ENCODE measurements at regions not wholly inside any gene's neighbourhood (a gene's known extent, or its start where the extent isn't known, plus 50 kb on each side); places are given as distances from the start of the nearest gene placed in this dataset.

GRCh38 chr12:131375261-131375971, 335.5 kb upstream of the SFSWAP start:
- DNase-seq (ENCODE audit: extremely low read depth in 1 of 11, low read depth in 9 of 11, low spot score in 4 of 11), result no peak

GRCh38 chr12:131375972-131376345, 334.9 kb upstream of the SFSWAP start:
- DNase-seq (ENCODE audit: extremely low read depth in 1 of 11, low read depth in 9 of 11, low spot score in 4 of 11), result no peak

- DNase-seq (ENCODE audit: extremely low read depth in 1 of 11, low read depth in 9 of 11, low spot score in 4 of 11), result no peak
These were observed 332.6 kb upstream of the SFSWAP start for GRCh38 chr12:131378176-131378842.

- no peak for DNase-seq (ENCODE audit: extremely low read depth in 1 of 11, low read depth in 9 of 11, low spot score in 4 of 11)
These were observed 331.8 kb upstream of the SFSWAP start for GRCh38 chr12:131378861-131379665.

GRCh38 chr12:131379738-131380137, 331.2 kb upstream of the SFSWAP start:
- DNase-seq (ENCODE audit: extremely low read depth in 1 of 11, low read depth in 9 of 11, low spot score in 4 of 11), result no peak

GRCh38 chr12:131380220-131380964, 330.5 kb upstream of the SFSWAP start:
- no peak for DNase-seq (ENCODE audit: extremely low read depth in 1 of 11, low read depth in 9 of 11, low spot score in 4 of 11)

- DNase-seq (ENCODE audit: extremely low read depth in 1 of 11, low read depth in 9 of 11, low spot score in 4 of 11), result no peak
These were observed 329.8 kb upstream of the SFSWAP start for GRCh38 chr12:131380965-131381705.

- DNase-seq (ENCODE audit: extremely low read depth in 1 of 11, low read depth in 9 of 11, low spot score in 4 of 11), result no peak
These were observed 329.0 kb upstream of the SFSWAP start for GRCh38 chr12:131381716-131382430.

- DNase-seq (ENCODE audit: extremely low read depth in 1 of 11, low read depth in 9 of 11, low spot score in 4 of 11), result no peak
These were observed 327.6 kb upstream of the SFSWAP start for GRCh38 chr12:131383291-131383690.

GRCh38 chr12:131383741-131384543, 326.9 kb upstream of the SFSWAP start:
- DNase-seq (ENCODE audit: extremely low read depth in 1 of 11, low read depth in 9 of 11, low spot score in 4 of 11), result no peak

GRCh38 chr12:131384544-131384855, 326.4 kb upstream of the SFSWAP start:
- DNase-seq (ENCODE audit: extremely low read depth in 1 of 11, low read depth in 9 of 11, low spot score in 4 of 11), result no peak

GRCh38 chr12:131385313-131386166, 325.4 kb upstream of the SFSWAP start:
- DNase-seq (ENCODE audit: extremely low read depth in 1 of 11, low read depth in 9 of 11, low spot score in 4 of 11), result no peak

GRCh38 chr12:131386167-131386521, 324.7 kb upstream of the SFSWAP start:
- no peak for DNase-seq (ENCODE audit: extremely low read depth in 1 of 11, low read depth in 9 of 11, low spot score in 4 of 11)

- DNase-seq (ENCODE audit: extremely low read depth in 1 of 11, low read depth in 9 of 11, low spot score in 4 of 11), result no peak
These were observed 324.1 kb upstream of the SFSWAP start for GRCh38 chr12:131386781-131387180.

GRCh38 chr12:131387281-131388163, 323.4 kb upstream of the SFSWAP start:
- DNase-seq (ENCODE audit: extremely low read depth in 1 of 11, low read depth in 9 of 11, low spot score in 4 of 11), result no peak

Data from renal cortex interstitium (tissue), 11 donors.